GM12878 (cell line): ENCODE measurements at regions not wholly inside any gene's neighbourhood (a gene's known extent, or its start where the extent isn't known, plus 50 kb on each side); places are given as distances from the start of the nearest gene placed in this dataset.
A peak's percentile ranks its signal among the peaks of the same experiment; 100 is the strongest.

Experiments
- BACH1 ChIP-seq: fragments of 450-650 bp; IDR thresholded peaks from 2 replicates; pipeline ENCODE4 v1.6.1; 2017; ENCODE audit warnings: mild to moderate bottlenecking, borderline replicate concordance
- CBX3 ChIP-seq: fragments of 200-600 bp; sonication (generic); IDR thresholded peaks from 2 replicates; pipeline ENCODE4 v1.6.1; 2016; ENCODE audit warnings: low read depth, borderline replicate concordance
- CHD4 ChIP-seq: fragments of 200-600 bp; sonication (generic); IDR thresholded peaks from 2 replicates; pipeline ENCODE4 v1.6.1; 2016; ENCODE audit warnings: mild to moderate bottlenecking
- CREM ChIP-seq: IDR thresholded peaks from 2 replicates; pipeline ENCODE4 v1.6.1; 2014; ENCODE audit warnings: antibody characterized with exemption, low read depth
- CUX1 ChIP-seq: IDR thresholded peaks from 2 replicates; pipeline ENCODE4 v1.6.1; 2012; ENCODE audit warnings: improper control_type of control experiment, low read depth, low read length; ENCODE audit not compliant: insufficient replicate concordance
- E2F4 ChIP-seq: IDR thresholded peaks from 2 replicates; pipeline ENCODE4 v1.6.1; 2012; ENCODE audit warnings: low read depth, low read length, improper control_type of control experiment
- E2F8 ChIP-seq: fragments of 450-650 bp; IDR thresholded peaks from 2 replicates; pipeline ENCODE4 v1.6.1; 2018; ENCODE audit warnings: mild to moderate bottlenecking, low read depth, moderate library complexity; ENCODE audit not compliant: partially characterized antibody
- E4F1 ChIP-seq: fragments of 450-650 bp; IDR thresholded peaks from 2 replicates; pipeline ENCODE4 v1.6.1; 2018; ENCODE audit warnings: borderline replicate concordance, mild to moderate bottlenecking; ENCODE audit not compliant: partially characterized antibody
- FOS ChIP-seq: IDR thresholded peaks from 3 replicates; pipeline ENCODE4 v1.6.1; 2011; ENCODE audit warnings: borderline replicate concordance; ENCODE audit not compliant: insufficient read length; ENCODE audit errors: extremely low read depth
- HDAC6 ChIP-seq: fragments of 200-600 bp; sonication (generic); IDR thresholded peaks from one replicate; pipeline ENCODE4 v1.8.0; 2017; ENCODE audit warnings: antibody characterized with exemption; ENCODE audit not compliant: unreplicated experiment
- KLF5 ChIP-seq: fragments of 450-650 bp; IDR thresholded peaks from 2 replicates; pipeline ENCODE4 v1.6.1; 2014; ENCODE audit warnings: mild to moderate bottlenecking; ENCODE audit not compliant: partially characterized antibody
- MTA2 ChIP-seq: fragments of 450-650 bp; IDR thresholded peaks from 2 replicates; pipeline ENCODE4 v1.6.1; 2016; ENCODE audit warnings: low read depth, mild to moderate bottlenecking, moderate library complexity
- NFYB ChIP-seq: IDR thresholded peaks from 2 replicates; pipeline ENCODE4 v1.6.1; 2011; ENCODE audit warnings: low read depth, mild to moderate bottlenecking, low read length, improper control_type of control experiment, moderate library complexity; ENCODE audit not compliant: insufficient read depth
- NR2C2 ChIP-seq: IDR thresholded peaks from 2 replicates; pipeline ENCODE4 v1.6.1; 2011; ENCODE audit warnings: borderline replicate concordance, low read depth; ENCODE audit not compliant: control insufficient read depth, insufficient read length
- SIX5 ChIP-seq: IDR thresholded peaks from 2 replicates; pipeline ENCODE4 v1.6.1; 2011; ENCODE audit warnings: mild to moderate bottlenecking, low read depth, low read length, moderate library complexity; ENCODE audit not compliant: severe bottlenecking
- SMAD5 ChIP-seq: IDR thresholded peaks from 2 replicates; pipeline ENCODE4 v1.6.1; 2016; ENCODE audit warnings: antibody characterized with exemption, low read depth
- TCF12 ChIP-seq: IDR thresholded peaks from 2 replicates; pipeline ENCODE4 v1.6.1; 2011; ENCODE audit warnings: low read depth, mild to moderate bottlenecking, low read length
- ZNF207 ChIP-seq: fragments of 450-650 bp; IDR thresholded peaks from 2 replicates; pipeline ENCODE4 v1.6.1; 2014; ENCODE audit warnings: antibody characterized with exemption, mild to moderate bottlenecking, borderline replicate concordance
- ZSCAN29 ChIP-seq: fragments of 450-650 bp; IDR thresholded peaks from 2 replicates; pipeline ENCODE4 v1.6.1; 2017; ENCODE audit warnings: mild to moderate bottlenecking, moderate library complexity

- TF ChIP-seq E2F8 (peak; percentile 68), E4F1 (no peak), BACH1 (no peak; the same call in 1 of the 2 replicates), FOS (no peak), ZNF207 (peak; percentile 60; the same call in 1 of the 2 replicates), SIX5 (no peak), ZSCAN29 (no peak), MTA2 (peak; percentile 95), E2F4 (no peak), HDAC6 (no peak), CHD4 (no peak), NR2C2 (no peak), CUX1 (no peak), CBX3 (no peak), TCF12 (0 out of 2 replicates have a peak, but pooled peaks have one; percentile 30), NFYB (peak; percentile 75), CREM (peak; percentile 94), SMAD5 (no peak), KLF5 (peak; percentile 83)
Measured at GRCh38 chr16:10297341-10298006, 88.4 kb upstream of the ATF7IP2 start (continued).
